Heart left ventricle (tissue), 16 donors: ENCODE measurements at regions not wholly inside any gene's neighbourhood (a gene's known extent, or its start where the extent isn't known, plus 50 kb on each side); places are given as distances from the start of the nearest gene placed in this dataset.
A peak's percentile ranks its signal among the peaks of the same experiment; 100 is the strongest.

Experiments
- ATAC-seq, 4 donors: fragments of 200-7000 bp; cut with Tn5 transposase; one replicate each; pipeline ENCODE4 v1.9.1; 2020 to 2022; ENCODE audit warnings: moderate library complexity in 4 of 4, mild to moderate bottlenecking in 3 of 4, moderate number of reproducible peaks in 1 of 4
- DNase-seq, 5 donors: peaks; one replicate each; pipeline ENCODE4 v3.0.0-alpha.2; 2020
- H3K27ac ChIP-seq, 12 donors: fragments of 200-600 bp; sonication (generic) in 4 of 12; one replicate each; pipeline versions ENCODE4 v1.5.0 to v1.8.0; 2016 to 2022; ENCODE audit warnings: mild to moderate bottlenecking in 2 of 12
- H3K27me3 ChIP-seq, 9 donors: fragments of 200-600 bp; sonication (generic) in 2 of 9; one replicate each; pipeline versions ENCODE4 v1.5.1 to v1.8.0; 2016 to 2022; ENCODE audit warnings: mild to moderate bottlenecking in 3 of 9
- H3K36me3 ChIP-seq, 9 donors: fragments of 200-600 bp; sonication (generic) in 2 of 9; one replicate each; pipeline versions ENCODE4 v1.5.0 to v1.8.0; 2018 to 2022; ENCODE audit warnings: mild to moderate bottlenecking in 2 of 9
- H3K4me1 ChIP-seq, 12 donors: fragments of 200-600 bp; sonication (generic) in 4 of 12; one replicate each; pipeline versions ENCODE4 v1.5.0 to v1.8.0; 2016 to 2022; ENCODE audit warnings: mild to moderate bottlenecking in 3 of 12
- H3K4me3 ChIP-seq, 12 donors: fragments of 200-600 bp; sonication (generic) in 4 of 12; one replicate each; pipeline versions ENCODE4 v1.5.0 to v1.8.0; 2017 to 2022; ENCODE audit warnings: mild to moderate bottlenecking in 9 of 12, moderate library complexity in 4 of 12
- H3K9me3 ChIP-seq, 12 donors: fragments of 200-600 bp; sonication (generic) in 4 of 12; one replicate each; pipeline versions ENCODE4 v1.5.0 to v1.8.0; 2016 to 2022; ENCODE audit warnings: mild to moderate bottlenecking in 1 of 12
- CTCF ChIP-seq, 12 donors: fragments of 200-600 bp; sonication (generic) in 4 of 12; IDR thresholded peaks; one replicate each; pipeline versions ENCODE4 v1.5.0 to v1.8.0; 2018 to 2022; ENCODE audit warnings: antibody characterized with exemption in 12 of 12, mild to moderate bottlenecking in 5 of 12
- POLR2A ChIP-seq, 2 donors: fragments of 450-650 bp; IDR thresholded peaks; one replicate each; pipeline ENCODE4 v1.6.1; 2017; ENCODE audit warnings: antibody characterized with exemption in 2 of 2, mild to moderate bottlenecking in 2 of 2, moderate library complexity in 2 of 2
- WGBS, 4 donors: extraction: QIAGEN DNeasy Blood & Tissue Kit in 2 of 4; methylation state at CpG; one replicate each; pipeline versions ENCODE4 v1.1.5 to v1.1.7; 2013 to 2018; 5-methylcytosine and 5-hydroxymethylcytosine counted together
- intact Hi-C, 10 donors: fragments of 100-400 bp; cut with DNase I; formaldehyde crosslinking; loops; one replicate each; pipeline versions ENCODE4 v1.11.1 to v1.14.2; 2022
- donor health status: ischemic (EF 13 %, LVEDD 7.1; RV severe dilation, severe dysfunction).
- donor health status: healthy with polysubstance abuse.
- donor health status: DM: no; HTN: yes; CAD: no.
- donor health status: DM: no; HTN: no; CAD: no.
- donor health status: ischemic (EF 25% LVEDD 6.9; RV normal size, moderate dysfunction).
- donor health status: ischemic (EF 25% LVEDD 5.7; RV mildly dilated, moderate dysfunction).
- donor health status: healthy.
- donor health status: DM: yes; HTN: yes; CAD: no.
- donor health status: ischemic (EF 35%, LVEDD 5.7; RV mildly dilated, moderate dysfunction).
- donor health status: nonischemic (EF 11% LVEDD 7.7; RV severe dilation, severe dysfunction).
- donor health status: DM: yes; HTN: yes; CAD: no.
- donor health status: PGD.
- donor health status: ischemic (EF 29% LVEDD 5.4; RV normal size, mild dysfunction).
- donor health status: nonischemic (EF 23%, LVEDD 6.1; RV moderate dilation, normal function).

GRCh38 chr12:124663771-124664366, 96.5 kb upstream of the NCOR2 start:
- TF ChIP-seq CTCF (IDR thresholded peaks at IDR 0.05) (no peak), POLR2A (IDR thresholded peaks at IDR 0.05) (no peak)
- Histone ChIP-seq H3K27ac (peak overlapping the region in 1 of 12 donors; percentile 24), H3K9me3 (peaks cover 0 to 12% (median 7%) of the 10 kb centered on the region in 12 donors), H3K27me3 (no peaks in the 10 kb centered on the region), H3K36me3 (no peaks in the 10 kb centered on the region), H3K4me3 (no peak overlapping the region), H3K4me1 (peaks cover 0 to 26% (median 5%) of the 10 kb centered on the region in 12 donors)
- 64 to 75% (median 68%) methylated on average over 13 to 19 of the region's 19 CpGs for WGBS, 4 donors
- ATAC-seq (no peak), DNase-seq (no peak)
- intact Hi-C loops: no loop called here

GRCh38 chr12:124663206-124663605, 95.8 kb upstream of the NCOR2 start:
- Histone ChIP-seq H3K27me3 (no peaks in the 10 kb centered on the region), H3K9me3 (peaks cover 0 to 12% (median 7%) of the 10 kb centered on the region in 12 donors), H3K27ac (no peak overlapping the region), H3K4me3 (no peak overlapping the region), H3K4me1 (peaks cover 0 to 19% (median 5%) of the 10 kb centered on the region in 12 donors), H3K36me3 (no peaks in the 10 kb centered on the region)
- ATAC-seq: no peak
- intact Hi-C loops: no loop called here
- no peak for DNase-seq
- TF ChIP-seq CTCF (IDR thresholded peaks at IDR 0.05) (no peak), POLR2A (IDR thresholded peaks at IDR 0.05) (no peak)
- 62 to 81% (median 80%) methylated on average over 7 of the region's 7 CpGs for WGBS, 4 donors

DNA sequence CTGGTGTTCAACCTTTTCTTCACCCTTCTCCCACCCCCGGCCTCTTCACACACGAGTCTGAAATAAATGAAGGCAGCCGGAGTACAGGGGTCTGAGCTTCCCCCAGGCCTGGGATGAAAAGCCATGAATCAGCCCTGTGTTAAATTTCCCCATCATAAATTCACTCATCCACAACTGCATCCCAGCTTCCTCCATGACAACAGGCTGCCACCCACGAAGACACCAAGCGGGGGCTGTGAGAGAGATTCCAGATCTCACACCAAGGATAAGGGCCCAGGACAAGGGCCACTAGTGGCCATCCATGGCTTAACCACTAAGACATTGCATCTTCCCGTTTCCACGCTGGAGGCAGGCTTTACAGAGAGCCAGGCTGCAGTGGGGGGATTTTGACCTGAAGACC, 93.9 kb upstream of the NCOR2 start:
- DNase-seq (no peak), ATAC-seq (peak in 1 of 4 donors; percentile 6)
- WGBS, 4 donors: 79 to 92% (median 81%) methylated on average over 7 of the region's 7 CpGs
- H3K9me3 ChIP-seq: peaks cover 0 to 2% (median under 1%) of the 10 kb centered on the region in 12 donors
- H3K27ac ChIP-seq: peak overlapping the region in 2 of 12 donors; percentile 9 to 17
- intact Hi-C loops: no loop called here
- TF ChIP-seq POLR2A (IDR thresholded peaks at IDR 0.05) (no peak), CTCF (IDR thresholded peaks at IDR 0.05) (no peak)
- no peak overlapping the region for H3K4me3 ChIP-seq
- H3K27me3 ChIP-seq: no peaks in the 10 kb centered on the region
- no peaks in the 10 kb centered on the region for H3K36me3 ChIP-seq
- peaks cover 0 to 28% (median 9%) of the 10 kb centered on the region in 12 donors for H3K4me1 ChIP-seq

- DNase-seq (no peak), ATAC-seq (no peak)
- Histone ChIP-seq H3K27ac (peak overlapping the region in 2 of 12 donors; percentile 9 to 17), H3K4me3 (no peak overlapping the region), H3K4me1 (peaks cover 0 to 33% (median 14%) of the 10 kb centered on the region in 12 donors), H3K36me3 (no peaks in the 10 kb centered on the region), H3K27me3 (no peaks in the 10 kb centered on the region), H3K9me3 (no peaks in the 10 kb centered on the region)
- TF ChIP-seq POLR2A (IDR thresholded peaks at IDR 0.05) (no peak), CTCF (IDR thresholded peaks at IDR 0.05) (no peak)
- WGBS, 4 donors: 60 to 72% (median 68%) methylated on average over 20 of the region's 20 CpGs
- intact Hi-C loops: no loop called here
Measured at GRCh38 chr12:124660851-124661250, 93.4 kb upstream of the NCOR2 start.
